HepG2 (cell line): ENCODE measurements at regions not wholly inside any gene's neighbourhood (a gene's known extent, or its start where the extent isn't known, plus 50 kb on each side); places are given as distances from the start of the nearest gene placed in this dataset.
A peak's percentile ranks its signal among the peaks of the same experiment; 100 is the strongest.

Experiments used
- ARID2 ChIP-seq: sonication (generic); formaldehyde crosslinking; IDR thresholded peaks from 2 replicates; pipeline ENCODE4 v1.8.1; 2022; ENCODE audit warnings: mild to moderate bottlenecking, missing genetic modification reagents, borderline replicate concordance
- ERF ChIP-seq: IDR thresholded peaks from 2 replicates; pipeline ENCODE4 v1.6.1; 2018; ENCODE audit warnings: missing biosample characterization, missing genetic modification reagents
- GATAD1 ChIP-seq: IDR thresholded peaks from 2 replicates; pipeline ENCODE4 v1.6.1; 2016; ENCODE audit warnings: missing genetic modification reagents, missing compliant biosample characterization
- HNRNPL ChIP-seq: fragments of 200-400 bp; formaldehyde crosslinking; IDR thresholded peaks from 2 replicates; pipeline ENCODE4 v1.6.1; 2017; ENCODE audit warnings: mild to moderate bottlenecking, low read depth, low read length
- KDM1A ChIP-seq: IDR thresholded peaks from 2 replicates; pipeline ENCODE4 v1.6.1; 2016; ENCODE audit warnings: missing compliant biosample characterization
- KMT2B ChIP-seq: IDR thresholded peaks from 2 replicates; pipeline ENCODE4 v1.6.1; 2016; ENCODE audit warnings: missing genetic modification reagents, missing compliant biosample characterization
- MAFG ChIP-seq: sonication (generic); formaldehyde crosslinking; IDR thresholded peaks from 2 replicates; pipeline ENCODE4 v1.5.1; 2020; ENCODE audit warnings: mild to moderate bottlenecking, missing genetic modification reagents
- MAZ ChIP-seq, 2 experiments: sonication (generic) in 1 of 2; formaldehyde crosslinking in 1 of 2; IDR thresholded peaks; 2 replicates each; pipeline versions ENCODE4 v1.5.0 to v1.6.1; 2012 to 2020; ENCODE audit warnings: low read depth in 2 of 2, mild to moderate bottlenecking in 2 of 2, borderline replicate concordance in 1 of 2, improper control_type of control experiment in 1 of 2, low read length in 1 of 2, missing genetic modification reagents in 1 of 2, moderate library complexity in 1 of 2
- PATZ1 ChIP-seq: sonication (generic); formaldehyde crosslinking; IDR thresholded peaks from 2 replicates; pipeline ENCODE4 v1.4.0; 2020; ENCODE audit warnings: missing genetic modification reagents
- PBX3 ChIP-seq: sonication (generic); formaldehyde crosslinking; IDR thresholded peaks from 2 replicates; pipeline ENCODE4 v1.8.1; 2023; ENCODE audit warnings: missing genetic modification reagents, inconsistent platforms, borderline replicate concordance
- PTBP1 ChIP-seq: fragments of 200-400 bp; formaldehyde crosslinking; IDR thresholded peaks from 2 replicates; pipeline ENCODE4 v1.6.1; 2018; ENCODE audit warnings: low read length, low read depth; ENCODE audit not compliant: poor library complexity, severe bottlenecking
- SETDB1 ChIP-seq: sonication (generic); formaldehyde crosslinking; IDR thresholded peaks from 2 replicates; pipeline ENCODE4 v1.5.1; 2020; ENCODE audit warnings: missing genetic modification reagents, mild to moderate bottlenecking, borderline replicate concordance
- SP1 ChIP-seq, 2 experiments: fragments of 450-650 bp in 1 of 2; sonication (generic) in 1 of 2; formaldehyde crosslinking in 1 of 2; IDR thresholded peaks; 2 replicates each; pipeline versions ENCODE4 v1.4.0 to v1.6.1; 2016 to 2020; ENCODE audit warnings: missing genetic modification reagents in 1 of 2
- ZHX2 ChIP-seq, 2 experiments: sonication (generic) in 1 of 2; formaldehyde crosslinking in 1 of 2; IDR thresholded peaks; 2 replicates each; pipeline versions ENCODE4 v1.6.1 to v1.9.0; 2014 to 2022; ENCODE audit warnings: antibody characterized with exemption in 1 of 2, borderline replicate concordance in 1 of 2, inconsistent platforms in 1 of 2, low read depth in 1 of 2, missing genetic modification reagents in 1 of 2
- ZNF17 ChIP-seq: sonication (generic); formaldehyde crosslinking; IDR thresholded peaks from 2 replicates; pipeline ENCODE4 v1.5.0; 2020; ENCODE audit warnings: mild to moderate bottlenecking, missing genetic modification reagents
- ZNF20 ChIP-seq: sonication (generic); formaldehyde crosslinking; IDR thresholded peaks from 2 replicates; pipeline ENCODE4 v1.4.0; 2020; ENCODE audit warnings: mild to moderate bottlenecking, moderate library complexity, missing genetic modification reagents
- ZNF589 ChIP-seq: sonication (generic); formaldehyde crosslinking; conservative IDR thresholded peaks from 2 replicates; pipeline ENCODE4 v1.8.0; 2022; ENCODE audit warnings: mild to moderate bottlenecking, moderate library complexity, missing genetic modification reagents
- ZNF629 ChIP-seq: sonication (generic); formaldehyde crosslinking; conservative IDR thresholded peaks from 2 replicates; pipeline ENCODE4 v1.5.0; 2020; ENCODE audit warnings: missing genetic modification reagents
- ZNF777 ChIP-seq: sonication (generic); formaldehyde crosslinking; IDR thresholded peaks from 2 replicates; pipeline ENCODE4 v1.4.0; 2020; ENCODE audit warnings: missing genetic modification reagents
- ZSCAN12 ChIP-seq: sonication (generic); formaldehyde crosslinking; IDR thresholded peaks from 2 replicates; pipeline ENCODE4 v1.9.0; 2021; ENCODE audit warnings: mild to moderate bottlenecking, missing genetic modification reagents

GRCh38 chr15:31215490-31216214 lies 111.0 kb upstream of the KLF13 start (continued):
- no peak for TF ChIP-seq PTBP1
- no peak for TF ChIP-seq ARID2 (CRISPR knock-in tag)
- TF ChIP-seq HNRNPL = 0 out of 2 replicates have a peak, but pooled peaks have one; percentile 53
- no peak for TF ChIP-seq SETDB1 (CRISPR knock-in tag)
- no peak; the same call in 1 of the 2 replicates for TF ChIP-seq ZNF589
- TF ChIP-seq PATZ1 = peak; percentile 76
- no peak for TF ChIP-seq PBX3
- no peak for TF ChIP-seq SP1 (IDR thresholded peaks at IDR 0.05)
- peak; percentile 52; the same call in 1 of the 2 replicates for TF ChIP-seq SP1 (CRISPR knock-in tag; IDR thresholded peaks at IDR 0.05)
- TF ChIP-seq ZSCAN12 (CRISPR knock-in tag) = no peak
- TF ChIP-seq ZNF17 (CRISPR knock-in tag) = no peak
- TF ChIP-seq KDM1A (CRISPR knock-in tag) = 0 out of 2 replicates have a peak, but pooled peaks have one; percentile 43
- no peak for TF ChIP-seq MAFG
- no peak for TF ChIP-seq ERF (CRISPR knock-in tag)
- TF ChIP-seq KMT2B (CRISPR knock-in tag) = peak; percentile 36; the same call in 1 of the 2 replicates
- peak; percentile 97 for TF ChIP-seq ZNF777 (CRISPR knock-in tag)
- TF ChIP-seq MAZ (IDR thresholded peaks at IDR 0.05; ENCODE audit: borderline replicate concordance, low read depth, low read length) = no peak; the same call in 1 of the 2 replicates
- peak; percentile 80 for TF ChIP-seq MAZ (CRISPR knock-in tag; IDR thresholded peaks at IDR 0.05; ENCODE audit: low read depth)
- TF ChIP-seq GATAD1 (CRISPR knock-in tag) = 0 out of 2 replicates have a peak, but pooled peaks have one; percentile 30
- no peak for TF ChIP-seq ZNF20 (CRISPR knock-in tag)
- TF ChIP-seq ZNF629 (CRISPR knock-in tag) = no peak
- no peak for TF ChIP-seq ZHX2 (IDR thresholded peaks at IDR 0.05; ENCODE audit: low read depth)
- peak; percentile 62; the same call in 1 of the 2 replicates for TF ChIP-seq ZHX2 (CRISPR knock-in tag; IDR thresholded peaks at IDR 0.05; ENCODE audit: borderline replicate concordance)
